ENCODE measurements at regions not wholly inside any gene's neighbourhood (a gene's known extent, or its start where the extent isn't known, plus 50 kb on each side); places are given as distances from the start of the nearest gene placed in this dataset.

DNA sequence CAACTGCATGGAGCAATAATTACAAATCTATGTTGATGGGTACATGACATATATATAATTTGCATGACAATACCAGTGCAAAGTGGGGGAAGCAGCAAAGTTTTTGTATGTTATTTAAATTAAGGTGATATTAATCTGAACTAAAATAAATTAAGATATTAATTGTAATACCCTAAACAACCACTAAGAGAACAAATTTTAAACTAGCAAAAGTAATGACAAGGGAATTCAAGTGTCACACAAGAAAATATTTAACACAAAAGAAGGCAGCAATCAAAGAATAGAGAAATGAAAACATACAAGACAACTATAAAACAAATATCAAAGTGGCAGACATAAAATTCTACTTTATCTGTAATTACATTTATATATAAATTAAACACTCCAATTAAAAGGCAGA is 2003.4 kb downstream of the MAT2B start:
- Mint-ChIP-seq H3K9me3 (ENCODE audit: low read depth) (peaks cover 17% of the 10 kb centered on the region), H3K4me1 (ENCODE audit: low read depth) (no peaks in the 10 kb centered on the region), H3K27ac (no peak overlapping the region), H3K4me3 (ENCODE audit: low read depth) (no peak overlapping the region), H3K27me3 (no peaks in the 10 kb centered on the region), H3K36me3 (ENCODE audit: insufficient read depth) (peaks cover 4% of the 10 kb centered on the region)
- DNase-seq (ENCODE audit: low spot score, unreplicated experiment): no peak
- TF ChIP-seq, protein P1, sequence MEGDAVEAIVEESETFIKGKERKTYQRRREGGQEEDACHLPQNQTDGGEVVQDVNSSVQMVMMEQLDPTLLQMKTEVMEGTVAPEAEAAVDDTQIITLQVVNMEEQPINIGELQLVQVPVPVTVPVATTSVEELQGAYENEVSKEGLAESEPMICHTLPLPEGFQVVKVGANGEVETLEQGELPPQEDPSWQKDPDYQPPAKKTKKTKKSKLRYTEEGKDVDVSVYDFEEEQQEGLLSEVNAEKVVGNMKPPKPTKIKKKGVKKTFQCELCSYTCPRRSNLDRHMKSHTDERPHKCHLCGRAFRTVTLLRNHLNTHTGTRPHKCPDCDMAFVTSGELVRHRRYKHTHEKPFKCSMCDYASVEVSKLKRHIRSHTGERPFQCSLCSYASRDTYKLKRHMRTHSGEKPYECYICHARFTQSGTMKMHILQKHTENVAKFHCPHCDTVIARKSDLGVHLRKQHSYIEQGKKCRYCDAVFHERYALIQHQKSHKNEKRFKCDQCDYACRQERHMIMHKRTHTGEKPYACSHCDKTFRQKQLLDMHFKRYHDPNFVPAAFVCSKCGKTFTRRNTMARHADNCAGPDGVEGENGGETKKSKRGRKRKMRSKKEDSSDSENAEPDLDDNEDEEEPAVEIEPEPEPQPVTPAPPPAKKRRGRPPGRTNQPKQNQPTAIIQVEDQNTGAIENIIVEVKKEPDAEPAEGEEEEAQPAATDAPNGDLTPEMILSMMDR (IDR thresholded peaks at IDR 0.05; ENCODE audit: unreplicated experiment): no peak

DNA sequence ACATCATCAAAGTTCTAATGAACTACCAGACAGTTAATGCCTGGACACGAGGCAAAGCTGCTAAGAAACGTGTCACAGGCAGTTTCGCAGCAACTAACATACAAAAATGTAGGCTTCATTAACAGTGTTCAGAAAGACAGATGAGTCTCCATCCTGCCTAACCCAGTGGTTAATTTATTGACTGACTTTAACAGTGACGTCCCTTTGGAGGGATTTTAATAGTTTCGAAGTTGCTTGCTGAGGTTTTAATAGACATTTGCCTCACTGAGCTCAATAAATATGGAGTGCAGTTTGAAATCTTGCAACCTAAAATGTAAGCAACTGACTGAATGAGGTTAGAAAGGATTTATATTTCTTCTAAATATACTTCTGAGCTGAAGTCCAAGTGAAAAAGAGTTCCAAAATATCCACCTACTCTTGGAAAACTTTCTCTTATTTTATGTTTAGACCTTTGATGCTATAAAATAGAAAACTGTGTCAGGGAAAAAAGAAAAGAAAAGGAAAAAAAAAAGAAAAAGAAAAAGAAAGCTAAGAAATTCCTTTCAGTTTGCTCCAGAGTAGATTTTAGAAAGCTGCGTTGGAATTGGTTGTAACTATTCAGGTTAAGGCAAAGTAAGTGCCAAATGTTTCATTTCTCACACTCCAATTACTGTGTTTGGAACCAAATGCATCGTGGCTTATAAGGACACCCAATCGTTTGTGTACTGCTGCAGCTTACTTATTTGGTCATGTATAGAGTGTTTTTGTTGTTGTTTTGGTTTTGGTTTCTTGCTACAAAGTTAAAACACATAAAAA is 2016.6 kb downstream of the MAT2B start:
- no peak overlapping the region for H3K27ac Mint-ChIP-seq
- TF ChIP-seq, protein P1 (IDR thresholded peaks at IDR 0.05; ENCODE audit: unreplicated experiment): no peak
- H3K9me3 Mint-ChIP-seq (ENCODE audit: low read depth): no peaks in the 10 kb centered on the region
- no peaks in the 10 kb centered on the region for H3K27me3 Mint-ChIP-seq
- H3K36me3 Mint-ChIP-seq (ENCODE audit: insufficient read depth): no peaks in the 10 kb centered on the region
- no peaks in the 10 kb centered on the region for H3K4me1 Mint-ChIP-seq (ENCODE audit: low read depth)
- H3K4me3 Mint-ChIP-seq (ENCODE audit: low read depth): no peak overlapping the region
- DNase-seq (ENCODE audit: low spot score, unreplicated experiment): no peak

DNA sequence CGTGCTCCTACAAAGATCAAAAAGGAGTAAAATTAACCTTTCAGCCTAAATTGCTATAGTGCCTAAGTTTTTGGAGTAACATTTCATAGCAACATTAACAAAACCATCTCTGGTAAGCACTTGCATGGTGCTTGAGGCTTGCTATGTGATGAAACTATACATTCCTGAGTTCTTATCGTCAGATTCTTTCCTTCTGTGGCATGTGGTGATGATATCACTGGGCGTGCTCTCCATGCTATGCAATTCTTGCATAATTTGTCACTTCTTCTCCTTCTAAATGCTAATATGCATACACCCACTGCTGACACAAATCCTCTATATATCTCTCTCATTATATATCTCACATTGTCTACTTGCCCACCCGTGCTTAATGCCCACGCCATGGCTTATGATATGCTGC is 2019.9 kb downstream of the MAT2B start:
- no peak for DNase-seq (ENCODE audit: low spot score, unreplicated experiment)
- Mint-ChIP-seq H3K27me3 (no peaks in the 10 kb centered on the region), H3K9me3 (ENCODE audit: low read depth) (peaks cover 13% of the 10 kb centered on the region), H3K36me3 (ENCODE audit: insufficient read depth) (no peaks in the 10 kb centered on the region), H3K4me3 (ENCODE audit: low read depth) (no peak overlapping the region), H3K4me1 (ENCODE audit: low read depth) (no peaks in the 10 kb centered on the region), H3K27ac (no peak overlapping the region)
- TF ChIP-seq, protein P1 (IDR thresholded peaks at IDR 0.05; ENCODE audit: unreplicated experiment): no peak

DNA sequence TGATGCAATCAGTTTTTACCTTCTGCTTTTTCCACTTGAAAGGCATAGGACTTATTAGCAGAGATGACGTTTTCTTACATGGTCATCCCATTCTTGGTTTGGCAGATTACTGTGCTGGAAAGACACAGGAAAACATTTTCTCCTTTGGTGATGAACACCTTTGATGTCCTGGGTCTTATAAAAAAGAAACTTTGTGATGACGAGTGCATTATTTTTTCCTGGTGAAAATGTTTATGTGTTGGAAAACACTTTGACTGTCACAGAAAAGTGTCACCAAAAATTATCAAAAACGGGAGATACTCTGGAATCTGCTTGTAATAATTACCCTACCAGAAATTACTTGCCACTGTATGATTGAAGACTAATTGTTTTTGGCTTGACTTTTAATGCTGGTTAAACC is 2020.9 kb downstream of the MAT2B start:
- Mint-ChIP-seq H3K4me3 (ENCODE audit: low read depth) (no peak overlapping the region), H3K36me3 (ENCODE audit: insufficient read depth) (no peaks in the 10 kb centered on the region), H3K4me1 (ENCODE audit: low read depth) (no peaks in the 10 kb centered on the region), H3K27me3 (no peaks in the 10 kb centered on the region), H3K27ac (no peak overlapping the region), H3K9me3 (ENCODE audit: low read depth) (peaks cover 13% of the 10 kb centered on the region)
- no peak for DNase-seq (ENCODE audit: low spot score, unreplicated experiment)
- TF ChIP-seq, protein P1 (IDR thresholded peaks at IDR 0.05; ENCODE audit: unreplicated experiment): no peak

DNA sequence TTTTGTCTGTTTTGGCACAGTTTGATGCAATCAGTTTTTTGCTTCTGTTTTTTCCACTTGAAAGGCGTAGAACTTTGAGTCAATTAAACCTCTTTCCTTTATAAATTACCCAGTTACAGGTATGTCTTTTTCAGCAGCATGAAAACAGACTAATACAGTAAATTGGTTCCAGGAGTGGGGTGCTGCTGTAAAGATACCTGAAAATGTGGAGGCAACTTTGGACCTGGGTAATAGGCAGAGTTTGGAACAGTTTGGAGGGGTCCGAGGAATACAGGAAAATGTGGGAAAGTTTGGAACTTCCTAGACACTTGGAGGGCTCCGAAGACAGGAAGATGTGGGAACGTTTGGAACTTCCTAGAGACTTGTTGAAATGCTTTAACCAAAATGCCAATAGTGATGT is 2022.2 kb downstream of the MAT2B start:
- no peak for DNase-seq (ENCODE audit: low spot score, unreplicated experiment)
- H3K4me1 Mint-ChIP-seq (ENCODE audit: low read depth): no peaks in the 10 kb centered on the region
- no peak overlapping the region for H3K4me3 Mint-ChIP-seq (ENCODE audit: low read depth)
- TF ChIP-seq, protein P1 (IDR thresholded peaks at IDR 0.05; ENCODE audit: unreplicated experiment): no peak
- no peaks in the 10 kb centered on the region for H3K36me3 Mint-ChIP-seq (ENCODE audit: insufficient read depth)
- H3K9me3 Mint-ChIP-seq (ENCODE audit: low read depth): peaks cover 13% of the 10 kb centered on the region
- H3K27me3 Mint-ChIP-seq: no peaks in the 10 kb centered on the region
- H3K27ac Mint-ChIP-seq: no peak overlapping the region
